ENCODE measurements at regions not wholly inside any gene's neighbourhood (a gene's known extent, or its start where the extent isn't known, plus 50 kb on each side); places are given as distances from the start of the nearest gene placed in this dataset.

DNA sequence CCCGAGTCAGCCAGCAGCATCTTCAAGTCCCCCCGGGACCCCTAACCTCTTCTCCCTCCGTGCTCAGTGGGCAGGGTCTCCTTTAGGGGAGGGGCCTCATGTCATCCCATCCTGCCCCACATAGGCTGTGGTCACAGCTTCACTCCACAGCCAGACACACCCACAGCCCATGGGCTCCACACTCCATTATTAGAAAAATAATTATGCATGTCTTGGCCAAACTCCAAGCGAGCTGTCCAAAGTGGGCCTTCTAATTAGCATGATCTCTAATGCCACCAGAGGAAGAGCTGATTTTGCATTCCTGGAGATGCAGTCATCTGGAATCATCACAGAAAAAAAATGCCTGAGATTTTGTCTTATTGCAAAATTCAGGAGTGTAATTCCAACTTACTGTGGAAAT lies 418.2 kb downstream of the IRX2 start:
- FAIRE-seq, result no peak
- peaks cover 9% of the 10 kb centered on the region for H3K9me3 ChIP-seq (replicated peaks; ENCODE audit: control insufficient read depth, insufficient read depth, low read length)
- no peaks in the 10 kb centered on the region for H4K20me1 ChIP-seq (replicated peaks; ENCODE audit: control insufficient read depth, extremely low read depth, insufficient read depth, low read length)
- no TSS peak for BruUV-seq (replicated peaks)
- ChIA-PET CTCF (no interaction called here), POLR2A (no interaction called here)
- intact Hi-C loops (cut with micrococcal nuclease), result no loop called here
- no peaks in the 10 kb centered on the region for H3K4me1 ChIP-seq (ENCODE audit: control insufficient read depth, extremely low read depth, insufficient read depth, low read length)
- TF ChIP-seq, protein P1, sequence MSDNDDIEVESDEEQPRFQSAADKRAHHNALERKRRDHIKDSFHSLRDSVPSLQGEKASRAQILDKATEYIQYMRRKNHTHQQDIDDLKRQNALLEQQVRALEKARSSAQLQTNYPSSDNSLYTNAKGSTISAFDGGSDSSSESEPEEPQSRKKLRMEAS (IDR thresholded peaks at IDR 0.05; ENCODE audit: insufficient read depth, insufficient read length), result no peak
- no peak for TF ChIP-seq JUN (IDR thresholded peaks at IDR 0.05; ENCODE audit: borderline replicate concordance, insufficient read depth, insufficient read length, low read depth)
- no peak for TF ChIP-seq MYC (IDR thresholded peaks at IDR 0.05; ENCODE audit: low read depth, low read length)
- TF ChIP-seq POLR2A (IDR thresholded peaks at IDR 0.05; ENCODE audit: low read depth, low read length), result no peak
- no peak for TF ChIP-seq EZH2 (IDR thresholded peaks at IDR 0.05; ENCODE audit: borderline replicate concordance, low read depth, low read length, severe bottlenecking)
- no peak for TF ChIP-seq FOS (IDR thresholded peaks at IDR 0.05; ENCODE audit: borderline replicate concordance, insufficient read depth, low read length)
- TF ChIP-seq, protein P2, sequence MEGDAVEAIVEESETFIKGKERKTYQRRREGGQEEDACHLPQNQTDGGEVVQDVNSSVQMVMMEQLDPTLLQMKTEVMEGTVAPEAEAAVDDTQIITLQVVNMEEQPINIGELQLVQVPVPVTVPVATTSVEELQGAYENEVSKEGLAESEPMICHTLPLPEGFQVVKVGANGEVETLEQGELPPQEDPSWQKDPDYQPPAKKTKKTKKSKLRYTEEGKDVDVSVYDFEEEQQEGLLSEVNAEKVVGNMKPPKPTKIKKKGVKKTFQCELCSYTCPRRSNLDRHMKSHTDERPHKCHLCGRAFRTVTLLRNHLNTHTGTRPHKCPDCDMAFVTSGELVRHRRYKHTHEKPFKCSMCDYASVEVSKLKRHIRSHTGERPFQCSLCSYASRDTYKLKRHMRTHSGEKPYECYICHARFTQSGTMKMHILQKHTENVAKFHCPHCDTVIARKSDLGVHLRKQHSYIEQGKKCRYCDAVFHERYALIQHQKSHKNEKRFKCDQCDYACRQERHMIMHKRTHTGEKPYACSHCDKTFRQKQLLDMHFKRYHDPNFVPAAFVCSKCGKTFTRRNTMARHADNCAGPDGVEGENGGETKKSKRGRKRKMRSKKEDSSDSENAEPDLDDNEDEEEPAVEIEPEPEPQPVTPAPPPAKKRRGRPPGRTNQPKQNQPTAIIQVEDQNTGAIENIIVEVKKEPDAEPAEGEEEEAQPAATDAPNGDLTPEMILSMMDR (IDR thresholded peaks at IDR 0.05; ENCODE audit: extremely low read depth in 1 of 2, insufficient read depth in 1 of 2, low read depth in 1 of 2, low read length in 2 of 2), result no peak
- no peak for TF ChIP-seq GATA2 (IDR thresholded peaks at IDR 0.05; ENCODE audit: insufficient read depth, insufficient read length, low read depth, low read length)
- TF ChIP-seq POLR2AphosphoS5 (IDR thresholded peaks at IDR 0.05; ENCODE audit: insufficient read depth, low read depth, low read length), result no peak
- no peaks in the 10 kb centered on the region for H3K27me3 ChIP-seq (ENCODE audit: control insufficient read depth in 2 of 2, insufficient read depth in 2 of 2, low read length in 2 of 2)
- DNase-seq (ENCODE audit: low read depth, low spot score), result no peak
- no peaks in the 10 kb centered on the region for H3K36me3 ChIP-seq (ENCODE audit: control insufficient read depth in 2 of 2, extremely low read depth in 1 of 2, insufficient read depth in 2 of 2, low read length in 2 of 2)
- H3K4me2 ChIP-seq (ENCODE audit: insufficient read depth, low read length), result no peak overlapping the region
- no peaks in the 10 kb centered on the region for H3K9me1 ChIP-seq (replicated peaks; ENCODE audit: control insufficient read depth, extremely low read depth, insufficient read depth, low read length)
- no peaks in the 10 kb centered on the region for H3K79me2 ChIP-seq (ENCODE audit: control insufficient read depth, insufficient read depth, low read length)
- H2AFZ ChIP-seq (ENCODE audit: low read depth, low read length), result no peak overlapping the region
- no peak overlapping the region for H3K9ac ChIP-seq (replicated peaks; ENCODE audit: extremely low read depth, insufficient read depth, low read length)
- H3K27ac ChIP-seq (ENCODE audit: insufficient read depth, low read depth, low read length), result no peak overlapping the region
- H3K4me3 ChIP-seq (replicated peaks in 1 of 3; ENCODE audit: insufficient read depth in 1 of 3, low read depth in 1 of 3, low read length in 3 of 3), result no peak overlapping the region
- dilution Hi-C loops (cut with MboI; ENCODE audit: extremely low pct_ligation_motif_present, low sequenced_read_pairs), result no loop called here

All from endothelial cell of umbilical vein (primary cell).